Bone marrow (tissue), 2 donors: ENCODE measurements at regions not wholly inside any gene's neighbourhood (a gene's known extent, or its start where the extent isn't known, plus 50 kb on each side); places are given as distances from the start of the nearest gene placed in this dataset.

Experiments used
- DNase-seq, 2 donors: peaks; one replicate each; lab custom pipeline; 2025; lab: John Stamatoyannopoulos, UW

DNA sequence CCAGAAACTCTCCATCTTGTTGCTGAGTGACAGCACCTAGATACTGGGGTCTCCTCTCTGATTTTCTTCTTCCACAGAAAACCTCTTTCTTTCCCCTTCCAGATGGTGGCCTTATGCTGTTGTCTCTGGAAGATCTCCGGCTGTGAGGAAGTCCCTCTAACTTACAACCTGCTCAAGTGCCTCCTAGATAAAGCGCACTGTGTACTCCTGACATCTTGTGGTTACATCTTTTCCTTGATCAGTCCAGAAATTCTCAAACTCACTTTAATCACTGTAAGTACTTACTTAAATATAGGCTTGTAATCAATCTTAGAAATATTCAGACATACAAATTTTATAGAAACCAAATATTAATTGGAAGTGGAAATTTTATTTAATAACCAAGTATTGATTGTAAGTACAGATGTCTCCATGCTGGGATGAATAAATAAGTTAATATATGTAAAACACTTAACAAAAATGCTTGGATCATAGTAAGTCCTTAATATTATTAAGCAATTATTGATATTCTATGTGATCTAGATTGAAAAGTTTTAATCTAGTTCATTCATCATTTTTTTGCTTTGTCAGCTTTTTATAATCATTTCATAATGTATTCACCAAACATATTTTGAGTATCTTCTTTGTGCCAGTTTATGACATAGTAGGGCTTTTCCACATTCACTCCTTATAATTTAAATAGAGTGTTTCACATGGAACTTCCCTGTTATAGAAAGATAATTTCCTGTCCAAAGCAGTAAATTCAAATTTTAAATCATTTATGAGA is 1381.4 kb upstream of the CDH6 start:
- DNase-seq, result no peak

DNA sequence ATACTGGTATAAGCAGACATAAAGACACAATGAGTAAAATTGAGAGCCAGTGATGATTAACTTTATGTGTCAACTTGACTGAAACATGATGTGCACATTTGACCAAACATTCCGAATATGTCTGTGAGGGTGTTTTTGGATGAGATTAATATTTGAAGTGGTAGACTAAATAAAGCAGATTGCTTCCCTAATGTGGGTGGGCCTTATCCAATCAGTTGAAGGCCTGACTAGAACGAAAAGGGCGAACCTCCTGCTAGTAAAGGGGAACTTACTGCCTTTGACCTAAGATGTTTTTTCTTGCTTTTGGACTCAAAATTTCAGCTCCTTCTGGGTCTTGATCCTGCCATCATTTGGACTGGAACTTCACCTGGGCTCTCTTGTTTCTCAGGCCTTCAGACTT is 1387.7 kb upstream of the CDH6 start:
- no peak for DNase-seq

DNA sequence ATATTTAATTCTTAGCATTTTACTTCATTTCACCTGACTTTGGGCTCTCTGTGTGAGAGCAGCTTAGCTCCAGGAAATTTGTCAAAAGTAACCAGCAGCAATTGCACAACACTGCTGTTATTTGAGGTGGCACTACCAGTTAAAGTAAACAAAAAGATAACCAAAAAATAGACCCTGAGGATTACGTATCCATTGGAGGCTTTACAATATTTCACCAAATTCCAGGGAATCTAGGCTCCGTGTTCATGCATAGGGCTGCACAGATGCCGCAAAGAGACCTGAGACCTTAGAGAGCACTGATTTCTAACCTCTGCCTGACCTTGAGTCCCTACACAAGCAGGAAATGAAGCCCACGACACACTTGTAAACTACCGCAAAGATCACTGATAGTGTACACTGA is 1392.7 kb upstream of the CDH6 start:
- DNase-seq, result no peak

DNA sequence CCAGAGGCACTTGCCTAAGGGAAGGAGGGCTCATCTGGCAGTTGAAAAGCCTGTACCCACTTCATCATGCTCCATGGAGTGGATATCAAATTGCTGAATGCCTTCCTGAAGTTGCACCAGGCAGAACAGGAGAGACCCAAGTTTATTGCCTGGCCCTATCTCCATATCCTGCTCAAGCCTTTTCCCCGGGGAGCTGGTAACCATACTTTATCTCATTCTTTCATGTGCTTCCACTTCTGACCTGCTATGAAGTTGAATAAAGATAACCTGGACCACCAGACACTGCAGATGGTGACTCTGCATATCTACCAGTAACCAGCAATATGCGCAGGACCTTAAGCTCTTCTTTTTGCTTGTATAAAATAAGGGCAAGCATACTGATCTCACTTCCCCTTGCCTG is 1397.5 kb upstream of the CDH6 start:
- DNase-seq, result no peak

DNA sequence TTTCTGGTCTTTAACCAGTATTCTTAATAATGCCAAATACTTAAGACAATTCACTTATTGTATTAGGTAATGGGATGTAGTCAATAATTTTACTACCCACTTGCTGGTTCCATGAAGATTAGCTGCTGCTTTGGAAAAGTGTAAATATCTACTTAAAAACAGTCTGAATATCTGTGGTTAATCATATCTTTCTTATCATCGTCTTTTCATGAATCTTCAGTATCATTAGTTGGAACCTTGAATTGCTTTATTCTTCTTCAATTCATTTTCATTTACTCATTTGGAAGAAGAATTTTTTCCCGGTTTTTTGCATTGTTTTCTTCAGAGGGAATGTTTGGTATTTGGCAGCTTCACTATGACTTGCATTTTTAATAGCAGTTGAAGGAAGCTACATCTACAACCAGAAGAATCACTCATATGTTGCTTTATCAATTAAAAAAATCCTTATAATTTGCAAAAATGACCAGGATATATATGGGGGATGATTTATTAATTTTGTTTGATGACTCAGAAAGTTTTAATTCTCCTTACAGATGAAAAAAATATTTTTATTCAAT is 1398.3 kb upstream of the CDH6 start:
- no peak for DNase-seq

DNA sequence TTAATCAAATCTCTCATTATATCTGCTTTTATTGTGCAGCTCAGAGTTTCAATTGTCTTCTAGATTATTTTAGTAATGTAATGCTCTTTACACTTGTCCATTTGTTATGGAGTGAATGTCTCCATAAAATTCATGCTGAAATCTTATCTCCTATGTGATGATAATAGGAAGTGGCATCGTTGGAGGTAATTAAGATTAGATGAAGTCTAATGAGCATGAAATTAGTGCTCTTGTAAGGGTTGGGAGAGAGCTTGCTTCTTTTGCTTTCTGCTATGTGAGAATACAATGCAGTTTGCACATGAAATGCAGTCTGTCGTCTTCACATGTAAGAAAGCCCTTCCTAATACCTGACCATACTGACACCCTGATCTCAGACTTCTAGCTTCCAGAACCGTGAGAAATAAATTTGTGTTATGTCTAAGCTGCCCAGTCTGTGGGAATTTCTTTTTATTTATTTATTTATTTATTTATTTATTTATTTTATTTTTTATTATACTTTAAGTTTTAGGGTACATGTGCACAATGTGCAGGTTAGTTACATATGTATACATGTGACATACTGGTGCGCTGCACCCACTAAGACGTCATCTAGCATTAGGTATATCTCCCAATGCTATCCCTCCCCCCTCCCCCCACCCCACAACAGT is 1399.2 kb upstream of the CDH6 start:
- DNase-seq, result no peak

DNA sequence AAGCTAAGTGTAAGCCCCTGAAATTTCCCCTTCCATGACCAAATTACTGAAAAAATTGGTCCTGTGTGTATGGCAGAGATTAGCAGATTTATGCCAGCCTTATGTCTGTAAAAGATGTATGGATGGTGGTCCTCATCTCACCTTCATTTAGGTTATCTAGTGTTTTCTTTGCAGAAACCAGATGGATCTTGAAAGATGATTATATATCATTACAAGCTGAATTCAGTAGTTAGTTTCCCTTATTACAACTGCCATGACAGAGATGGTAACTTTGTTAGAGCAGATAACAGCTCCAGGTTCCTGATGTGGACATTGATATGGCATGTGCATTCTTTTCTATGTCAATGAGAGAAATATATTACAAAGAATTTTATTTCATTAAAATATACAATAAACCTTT is 1403.2 kb upstream of the CDH6 start:
- DNase-seq, result no peak

DNA sequence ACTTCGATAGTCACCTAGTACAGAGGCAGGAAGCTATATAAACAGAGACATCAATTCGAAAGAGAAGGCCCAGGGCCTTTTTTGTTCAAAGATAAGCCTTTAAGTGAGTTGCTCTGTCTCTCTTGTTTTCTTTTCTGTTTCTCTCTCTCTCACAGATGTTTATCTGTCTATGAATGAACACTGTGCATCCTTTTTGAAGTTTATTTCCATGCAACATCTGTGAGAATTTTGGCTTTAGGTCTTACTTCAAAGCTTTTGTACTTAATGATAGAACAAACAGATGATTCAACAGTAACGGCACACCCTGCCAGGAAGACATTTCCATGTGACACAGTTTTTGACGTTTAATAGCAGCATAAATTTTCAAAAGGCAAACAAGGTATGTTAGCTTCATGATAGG is 1413.1 kb upstream of the CDH6 start:
- no peak for DNase-seq

DNA sequence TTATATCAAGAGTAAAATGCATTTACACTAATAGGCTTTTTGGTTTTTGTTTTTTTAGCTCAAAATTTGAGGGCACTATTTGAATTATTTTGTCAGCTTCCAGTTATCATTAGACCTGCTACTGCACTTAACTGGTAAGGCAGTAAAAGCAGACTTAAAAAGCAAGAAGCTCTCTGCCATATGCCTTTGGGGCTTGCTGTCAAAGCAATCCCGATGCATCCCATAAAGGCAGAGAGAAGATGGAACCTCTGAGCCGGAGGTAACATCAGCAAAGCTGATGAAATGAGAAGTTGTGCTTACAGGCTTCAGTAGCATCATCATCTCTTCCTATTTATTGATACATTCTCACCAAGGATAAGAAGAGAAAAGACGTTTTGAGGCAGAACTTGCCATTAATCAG is 1414.3 kb upstream of the CDH6 start:
- DNase-seq, result no peak

DNA sequence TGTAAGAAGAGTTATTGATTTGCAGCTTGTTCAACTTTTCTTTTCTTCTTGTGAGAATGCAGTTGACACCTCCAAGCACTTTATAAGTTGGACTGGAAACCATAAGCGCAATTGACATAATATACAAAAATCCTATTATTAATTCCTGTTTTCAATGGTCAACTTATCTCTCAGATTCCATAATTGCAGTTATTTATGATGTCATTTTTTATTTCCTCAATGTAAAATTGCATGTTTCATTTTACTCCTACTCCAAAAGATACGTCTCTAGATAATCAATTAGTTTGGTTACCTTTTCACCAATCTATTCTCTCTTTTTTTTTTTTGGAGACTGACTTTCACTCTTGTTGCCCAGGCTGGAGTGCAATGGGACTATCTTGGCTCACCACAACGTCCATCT is 1416.1 kb upstream of the CDH6 start:
- DNase-seq, result no peak

DNA sequence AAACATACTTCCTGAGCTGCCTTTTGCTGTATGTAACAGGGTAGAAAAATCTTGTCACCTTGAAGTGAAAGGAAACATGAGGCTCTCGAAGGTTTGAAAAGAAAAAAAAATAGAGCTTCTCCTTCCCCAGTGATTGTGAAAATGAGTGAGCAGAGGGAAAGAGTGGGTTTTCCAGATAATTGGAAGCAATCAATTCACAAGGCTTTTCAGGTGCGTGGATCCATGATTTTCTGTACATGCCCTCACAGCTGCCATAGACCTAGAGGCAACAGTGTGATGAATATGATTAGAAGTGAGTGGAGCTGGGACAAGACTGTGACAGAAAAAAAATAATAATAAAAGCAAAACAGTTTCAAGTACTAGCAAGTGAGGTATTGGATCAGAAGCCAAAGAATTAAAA is 1422.5 kb upstream of the CDH6 start:
- DNase-seq, result no peak

DNA sequence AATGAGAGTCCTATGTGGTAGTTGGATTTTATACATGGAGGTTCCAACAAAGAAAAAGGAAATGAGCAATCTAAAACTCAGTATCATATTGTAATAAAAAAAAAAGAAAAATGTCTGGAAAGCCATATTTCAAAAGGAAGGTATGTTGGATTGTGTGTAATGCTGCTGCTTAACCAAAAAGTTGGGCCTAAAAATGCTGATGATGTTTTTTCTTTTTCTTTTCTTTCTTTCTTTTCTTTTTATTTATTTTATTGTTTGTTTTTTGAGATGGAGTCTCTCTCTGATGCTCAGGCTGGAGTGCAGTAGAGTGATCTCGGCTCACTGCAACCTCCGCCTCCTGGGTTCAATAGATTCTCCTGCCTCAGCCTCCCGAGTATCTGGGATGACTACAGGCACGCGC is 1424.0 kb upstream of the CDH6 start:
- DNase-seq, result no peak

DNA sequence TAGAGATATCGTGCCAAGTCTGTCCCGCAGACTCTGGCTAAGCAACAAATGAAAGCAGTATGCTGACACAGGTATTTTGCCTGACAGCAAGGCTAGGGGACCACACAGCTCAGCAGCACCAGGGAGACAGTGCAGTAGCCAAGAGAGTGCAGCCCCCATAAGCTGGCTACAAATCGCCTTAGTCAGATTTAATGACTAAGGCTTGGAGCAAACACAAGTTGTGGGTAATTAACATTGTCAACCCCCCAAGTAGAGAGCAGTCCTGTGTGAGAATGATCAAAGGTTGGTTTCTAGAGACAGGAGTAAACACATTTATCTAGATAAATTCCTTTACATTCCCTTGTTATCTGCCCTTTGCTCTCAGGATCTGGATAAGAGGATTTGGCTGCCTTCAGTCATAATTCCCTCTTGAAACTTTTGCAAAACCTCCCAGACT is 1434.5 kb upstream of the CDH6 start:
- DNase-seq, result no peak

DNA sequence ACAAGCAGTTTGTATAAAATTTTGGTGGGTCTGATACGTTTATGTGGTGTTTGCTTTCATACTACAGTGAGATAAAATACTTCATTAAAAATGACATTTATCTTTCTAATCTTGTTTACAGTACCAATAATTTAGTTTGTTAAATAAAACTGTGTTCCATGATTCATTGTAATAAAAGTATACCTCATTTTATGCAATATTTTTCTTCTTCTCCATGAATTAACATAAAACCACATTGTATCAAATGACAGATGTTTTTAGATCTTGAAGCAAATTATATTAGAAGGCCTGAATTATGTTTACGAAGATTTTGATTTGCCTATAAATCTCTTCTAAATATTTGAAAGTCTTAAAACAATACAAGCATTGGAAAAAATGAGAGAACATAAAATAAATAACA is 1443.0 kb upstream of the CDH6 start:
- no peak for DNase-seq

DNA sequence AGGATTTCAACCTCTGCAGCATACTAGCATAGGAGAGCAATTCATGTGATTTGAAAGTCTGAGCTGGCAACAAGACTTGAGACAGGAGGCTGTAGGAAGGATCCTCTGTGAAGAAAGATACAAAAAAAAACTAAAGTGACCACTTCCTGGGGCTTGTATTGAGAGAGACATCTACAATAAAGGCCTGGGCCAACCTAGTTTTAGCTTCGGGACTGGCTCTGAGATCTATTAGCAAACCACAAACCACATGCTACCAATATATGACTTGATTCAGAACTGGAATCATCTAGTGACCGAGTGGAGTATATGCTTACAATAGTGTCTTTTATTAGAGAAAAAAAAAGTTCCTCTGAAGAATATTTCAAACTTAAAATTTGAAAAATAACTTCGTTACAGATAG is 1448.9 kb upstream of the CDH6 start:
- no peak for DNase-seq

DNA sequence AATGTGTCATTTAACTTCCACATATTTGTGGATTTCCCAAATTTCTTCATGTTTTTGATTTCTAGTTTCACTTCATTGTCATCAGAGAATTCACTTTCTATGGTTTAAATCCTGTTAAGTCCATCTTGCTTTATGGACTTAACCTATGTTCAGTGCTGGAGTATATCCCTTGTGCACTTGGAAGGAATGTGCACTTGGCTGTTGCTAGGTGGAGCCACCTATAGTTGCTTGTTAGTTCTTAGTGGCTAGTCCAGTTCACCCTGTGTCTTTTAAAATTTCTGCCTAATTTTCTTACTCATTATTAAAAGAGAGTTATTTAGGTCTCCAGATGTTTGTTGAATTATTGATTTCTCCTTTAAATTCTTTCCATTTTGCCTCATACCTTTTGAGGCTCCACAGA is 1472.5 kb upstream of the CDH6 start:
- no peak for DNase-seq

DNA sequence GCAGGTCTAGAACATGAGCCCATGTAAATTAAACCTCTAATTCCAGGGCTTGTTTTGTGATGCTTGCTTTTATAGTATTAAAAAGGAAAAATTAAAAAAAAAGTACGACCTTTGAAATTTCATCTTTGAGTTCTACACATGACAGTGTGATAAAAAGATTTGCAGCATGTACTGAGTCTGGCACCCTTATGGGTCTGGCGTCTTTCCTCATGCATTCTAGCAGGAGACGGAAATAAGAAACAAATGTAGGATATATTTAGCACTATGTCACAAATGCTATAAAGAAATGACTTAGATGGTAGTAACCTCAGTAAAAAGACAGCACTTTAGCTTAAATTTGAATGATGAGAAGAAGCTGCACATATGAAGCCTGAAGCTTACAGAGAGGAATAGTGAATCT is 1474.3 kb upstream of the CDH6 start:
- no peak for DNase-seq

DNA sequence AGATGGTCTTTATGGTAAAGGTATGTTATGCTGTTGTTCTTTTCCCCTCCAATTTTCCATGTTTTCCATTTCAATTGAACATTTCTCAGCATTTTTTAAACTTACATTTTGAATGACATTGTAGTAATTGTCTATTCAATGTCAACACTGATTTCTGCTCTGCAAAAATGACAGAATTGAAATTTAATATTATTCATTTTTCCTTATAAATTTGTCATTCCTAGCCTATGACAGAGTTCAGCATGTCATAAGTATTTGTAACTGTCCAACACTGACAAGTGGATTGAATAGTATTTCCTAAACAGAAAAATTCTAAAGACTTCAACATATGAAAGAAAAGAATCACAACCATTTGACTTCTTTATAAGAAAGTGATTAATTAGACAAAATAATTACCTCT is 1478.3 kb upstream of the CDH6 start:
- DNase-seq, result no peak

DNA sequence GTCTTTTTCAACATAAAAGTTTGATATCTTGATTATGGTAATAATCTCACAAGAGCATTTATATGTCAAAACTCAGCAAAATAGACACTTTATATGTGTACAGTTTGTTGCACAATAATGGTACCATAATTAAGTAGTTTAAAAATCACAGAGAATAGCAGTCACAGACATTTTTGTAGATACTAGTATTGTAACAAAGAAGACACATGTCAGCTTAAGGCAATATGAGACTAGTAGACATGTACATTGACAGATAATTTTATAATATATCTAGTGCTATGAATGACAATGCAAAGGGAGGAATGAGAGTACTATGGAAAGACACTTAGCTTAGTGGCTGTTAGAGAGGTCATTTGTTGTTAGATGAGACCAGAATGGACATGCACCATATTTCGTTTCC is 1490.6 kb upstream of the CDH6 start:
- no peak for DNase-seq

DNA sequence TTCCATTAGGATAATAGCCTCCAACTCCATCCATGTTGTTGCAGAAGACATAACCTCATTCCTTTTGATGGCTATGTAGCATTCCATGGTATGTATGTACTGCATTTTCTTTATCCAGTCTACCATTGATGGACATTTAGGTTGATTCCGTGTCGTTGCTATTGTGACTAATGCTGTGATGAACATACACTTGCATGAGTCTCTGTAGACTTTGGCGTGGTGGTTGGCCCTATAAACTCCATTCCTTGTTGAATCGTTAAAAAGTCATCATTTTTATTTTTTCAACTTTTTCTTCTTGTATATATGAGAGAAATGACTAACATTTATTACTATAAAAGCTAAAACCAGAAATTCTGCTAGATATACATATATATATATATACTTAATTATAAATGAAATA is 1491.9 kb upstream of the CDH6 start:
- no peak for DNase-seq

DNA sequence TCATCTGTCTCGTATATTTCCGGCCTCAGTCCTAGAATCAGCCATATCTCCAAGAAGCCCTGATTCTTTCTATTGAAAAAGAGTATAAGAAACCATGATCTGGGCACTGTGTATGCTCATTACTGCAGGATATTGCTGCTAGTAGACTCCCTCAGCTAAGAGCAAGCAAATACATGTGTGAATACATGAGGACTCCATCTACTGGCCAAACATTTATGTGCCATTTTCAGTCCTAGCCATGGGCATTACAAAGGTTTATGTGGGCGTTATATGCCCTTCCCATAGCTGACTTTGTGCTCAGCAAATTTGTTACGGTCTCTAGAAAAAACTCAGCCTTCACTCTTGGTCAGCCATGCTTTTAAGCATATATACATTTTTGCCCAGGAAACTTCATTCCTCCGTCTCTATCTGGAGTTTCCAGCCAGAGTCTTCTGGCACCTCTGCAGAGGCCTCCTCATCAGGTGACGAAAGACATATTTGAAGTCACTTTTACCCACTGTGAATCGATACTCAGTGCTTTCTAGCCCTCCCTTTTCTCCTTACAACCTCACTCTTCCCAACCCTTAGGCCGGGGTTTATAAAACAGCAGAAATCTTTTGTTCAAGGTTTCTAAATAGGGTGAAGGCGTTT is 1495.6 kb upstream of the CDH6 start:
- no peak for DNase-seq

DNA sequence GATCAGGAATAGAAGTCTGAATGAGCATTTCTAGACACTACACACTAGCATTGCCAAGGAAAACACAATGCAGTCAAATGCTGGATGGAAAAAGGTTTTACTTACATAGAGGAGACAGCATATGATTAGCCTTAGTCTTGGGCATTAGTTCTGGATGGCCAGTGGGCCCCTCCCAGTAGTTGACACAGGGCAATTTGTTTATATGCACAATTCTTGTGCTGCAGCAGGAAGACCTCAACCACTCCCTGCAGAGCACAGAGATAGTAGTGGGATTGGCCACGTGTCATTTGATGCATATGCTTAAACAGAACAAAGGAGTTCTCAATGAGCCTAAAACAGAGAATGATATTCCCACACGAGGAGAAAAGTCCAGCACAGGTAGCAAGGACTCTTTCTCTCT is 1496.2 kb upstream of the CDH6 start:
- DNase-seq, result no peak

DNA sequence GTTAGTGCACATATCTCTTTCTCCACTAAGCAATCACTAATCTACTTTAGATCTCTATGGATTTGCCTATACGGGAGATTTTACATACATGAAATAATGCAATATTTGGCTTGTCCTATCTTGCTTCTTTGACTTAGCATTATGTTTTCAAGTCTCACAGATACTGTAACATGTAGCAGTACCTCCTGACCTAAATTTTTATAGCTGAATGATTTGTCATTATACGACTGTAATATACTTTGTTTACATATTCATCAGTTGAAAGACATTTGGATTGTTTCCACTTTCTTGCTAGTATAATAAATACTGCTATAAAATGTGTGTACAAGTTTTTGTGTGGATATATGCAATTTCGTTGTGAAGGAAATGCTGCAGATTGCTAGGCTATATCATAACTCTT is 1520.8 kb upstream of the CDH6 start:
- no peak for DNase-seq
